ENCODE measurements at regions not wholly inside any gene's neighbourhood (a gene's known extent, or its start where the extent isn't known, plus 50 kb on each side); places are given as distances from the start of the nearest gene placed in this dataset.

DNA sequence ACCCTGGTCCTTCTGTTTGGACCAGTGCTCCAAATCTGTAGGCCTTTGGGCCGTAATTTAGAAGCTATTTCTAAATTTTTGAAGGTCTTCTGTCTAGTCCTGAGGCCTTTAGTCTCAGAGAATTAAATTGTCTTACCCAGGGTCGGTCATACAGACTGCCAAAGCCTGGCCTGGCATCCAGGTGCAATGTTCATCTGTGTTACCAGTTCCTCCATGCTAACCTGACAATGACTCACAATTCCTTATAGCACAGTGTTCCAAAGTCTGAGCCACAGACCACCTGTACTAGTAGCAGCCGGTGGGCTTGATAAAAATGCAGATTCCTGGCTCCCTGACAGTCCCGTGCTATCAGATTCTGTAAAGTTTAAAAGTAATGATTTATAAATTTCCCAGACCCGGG is 77.7 kb upstream of the MAP4K3 start:
- no peak for DNase-seq

DNA sequence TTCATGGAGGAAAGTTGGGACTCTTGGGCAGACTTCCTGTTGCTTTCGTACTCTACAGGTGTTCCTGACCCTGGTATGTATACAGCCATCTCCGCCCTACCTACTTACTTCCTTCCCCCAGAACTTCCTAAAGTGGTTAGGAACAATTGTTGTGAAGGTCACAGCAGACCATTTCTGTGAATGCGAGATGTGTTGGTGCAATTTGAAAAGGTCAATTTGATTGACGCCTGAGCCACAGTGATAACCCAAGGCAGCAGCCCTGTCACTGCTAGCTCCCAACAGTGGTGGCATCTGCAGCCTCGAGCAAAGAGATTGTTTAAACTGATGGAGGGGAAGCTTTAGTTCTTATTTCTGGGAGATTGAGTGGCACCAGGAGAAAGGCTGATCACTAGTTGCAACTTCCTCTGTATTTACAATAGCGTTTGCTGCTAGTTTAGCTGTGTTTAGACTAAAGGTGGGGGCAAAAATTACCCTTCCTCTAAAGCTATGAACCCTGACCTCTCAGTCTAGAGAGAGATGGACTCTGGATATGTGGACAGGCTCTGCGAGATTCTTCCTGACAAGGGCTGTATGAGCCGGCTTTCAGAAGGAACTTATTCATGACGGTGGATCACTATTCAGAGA is 78.3 kb upstream of the MAP4K3 start:
- no peak for DNase-seq

DNA sequence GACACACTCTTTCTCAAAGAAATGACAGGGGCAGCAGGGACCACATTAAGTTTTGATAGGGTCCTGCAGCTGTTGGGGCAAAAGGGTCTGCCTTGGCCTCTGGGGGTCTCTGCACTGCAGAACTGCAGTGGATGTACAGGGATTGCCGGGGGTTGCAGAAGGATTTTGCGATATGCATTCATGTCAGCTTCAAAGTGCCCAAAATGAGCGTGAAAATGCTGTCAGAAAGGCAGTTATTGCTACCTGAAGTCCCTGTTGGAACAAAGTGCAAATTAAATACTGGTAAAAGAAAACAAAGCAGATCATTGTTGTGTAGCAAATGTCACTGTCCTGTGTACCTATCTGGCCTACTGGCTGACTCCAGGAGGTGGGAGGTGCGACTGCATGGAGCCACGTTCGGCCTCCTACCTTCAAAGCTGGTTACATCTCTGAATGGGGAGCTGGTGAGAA is 78.8 kb upstream of the MAP4K3 start:
- no peak for DNase-seq

DNA sequence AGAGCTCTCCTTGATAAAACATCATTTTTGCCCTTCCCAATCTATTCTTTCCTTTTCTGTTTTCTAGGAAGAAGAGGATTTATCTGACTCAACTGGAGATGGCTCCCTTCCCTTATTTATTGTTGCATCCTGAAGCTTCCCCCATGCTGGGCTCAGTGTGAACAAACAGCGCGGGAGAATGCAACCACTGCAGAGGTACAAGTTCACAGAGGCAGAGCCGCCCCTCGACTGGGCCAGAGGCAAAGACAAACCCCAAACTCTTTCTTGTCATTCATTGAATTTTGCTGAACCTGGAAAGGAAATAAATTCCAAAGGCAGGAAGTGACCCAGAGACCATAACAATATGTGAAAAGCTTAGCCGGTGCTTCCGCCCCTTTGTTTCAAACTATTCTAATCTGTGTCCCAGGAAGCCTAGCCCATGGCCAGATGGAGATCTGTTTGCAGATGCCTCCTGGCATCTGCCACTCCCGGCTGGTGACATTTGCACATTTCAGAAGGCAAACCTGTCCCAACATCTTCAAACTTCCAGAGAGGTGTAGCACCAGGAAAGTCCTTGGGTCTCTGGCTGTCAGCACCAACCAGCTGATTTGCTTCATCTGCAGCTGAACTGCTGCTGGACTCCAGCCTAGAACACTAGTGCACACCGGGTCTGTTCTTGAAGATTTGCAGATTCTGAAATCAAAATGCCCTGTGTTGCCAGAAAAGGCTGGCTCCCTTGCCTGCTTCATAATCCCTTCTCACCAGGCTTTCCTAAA is 79.4 kb upstream of the MAP4K3 start:
- DNase-seq: no peak

DNA sequence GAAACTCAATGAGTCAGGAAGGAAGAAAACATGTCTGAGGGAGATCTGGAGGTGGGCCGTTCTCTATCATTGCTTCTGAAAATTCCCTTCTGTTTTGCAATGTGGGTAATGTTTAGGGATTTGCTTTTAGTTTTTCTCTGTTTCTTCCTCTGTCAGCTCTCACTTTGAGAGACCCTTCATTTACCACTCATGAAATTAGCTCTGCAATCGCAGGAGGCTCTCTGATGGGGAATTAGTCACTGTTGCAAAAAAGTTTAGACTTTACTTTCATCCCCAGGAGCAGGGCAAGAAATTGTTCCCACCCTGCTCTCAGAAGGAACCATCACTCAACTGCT is 80.0 kb upstream of the MAP4K3 start:
- DNase-seq: no peak

DNA sequence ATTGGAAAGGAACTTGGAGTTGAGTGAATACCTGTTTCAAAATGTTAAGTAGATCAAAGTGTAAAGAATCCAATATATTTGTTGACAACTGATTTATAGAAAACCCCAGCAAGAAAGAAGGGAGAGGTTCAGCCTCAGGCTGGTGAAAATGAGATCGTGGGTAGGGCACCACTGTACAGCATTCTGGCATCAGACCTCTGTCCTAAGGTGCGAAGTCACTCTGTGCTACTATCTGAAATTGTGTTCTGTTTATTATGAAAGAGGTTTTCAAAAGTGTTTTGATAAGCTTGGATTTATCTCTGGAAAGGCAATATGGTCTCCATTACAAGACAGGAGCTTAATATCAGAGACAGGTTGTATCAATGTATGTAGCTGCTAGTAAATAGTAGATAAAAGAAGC is 80.5 kb upstream of the MAP4K3 start:
- no peak for DNase-seq

DNA sequence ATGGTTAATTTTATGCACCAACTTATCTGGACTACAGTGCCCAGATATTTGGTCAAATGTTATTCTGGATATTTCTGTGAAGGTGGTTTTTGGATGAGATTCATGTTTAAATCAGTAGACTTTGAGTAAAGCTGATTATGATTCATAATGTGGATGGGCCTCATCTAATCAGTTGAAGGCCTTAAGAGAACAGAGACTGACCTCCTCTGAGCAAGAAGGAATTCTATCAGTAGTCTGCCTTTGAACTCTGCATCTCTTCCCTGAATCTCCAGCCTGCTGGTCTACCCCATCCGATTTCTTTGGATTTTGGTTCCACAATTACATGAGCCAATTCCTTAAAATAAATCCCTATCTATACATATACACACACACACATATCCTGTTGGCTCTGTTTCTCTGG is 82.8 kb upstream of the MAP4K3 start:
- no peak for DNase-seq

DNA sequence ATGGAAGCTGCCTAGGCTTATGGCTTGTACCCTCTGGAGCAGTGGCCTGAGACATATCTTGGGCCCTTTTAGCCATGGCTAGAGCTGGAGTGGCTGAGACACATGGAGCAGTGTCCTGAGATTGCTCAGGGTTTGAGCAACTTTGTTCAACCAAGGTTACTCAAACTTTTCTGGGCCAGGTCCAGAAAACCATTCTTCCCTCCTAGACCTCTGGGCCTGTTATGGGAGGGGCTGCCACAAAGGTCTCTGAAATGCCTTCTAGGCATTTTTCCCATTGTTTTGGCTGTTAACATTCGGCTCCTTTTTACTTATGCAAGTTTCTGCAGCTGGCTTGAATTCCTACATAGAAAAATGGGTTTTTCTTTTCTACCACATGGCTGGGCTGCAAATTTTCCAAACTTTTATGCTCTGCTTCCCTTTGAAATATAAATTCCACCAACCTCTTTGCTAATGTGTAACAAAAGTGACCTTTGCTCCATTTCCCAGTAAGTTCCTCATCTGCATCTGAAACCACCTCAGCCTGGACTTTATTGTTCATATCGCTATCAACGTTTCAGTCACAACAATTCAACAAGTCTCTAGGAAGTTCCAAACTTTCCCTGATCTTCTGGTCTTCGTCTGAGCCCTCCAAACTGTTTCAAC is 84.9 kb upstream of the MAP4K3 start:
- no peak for DNase-seq

DNA sequence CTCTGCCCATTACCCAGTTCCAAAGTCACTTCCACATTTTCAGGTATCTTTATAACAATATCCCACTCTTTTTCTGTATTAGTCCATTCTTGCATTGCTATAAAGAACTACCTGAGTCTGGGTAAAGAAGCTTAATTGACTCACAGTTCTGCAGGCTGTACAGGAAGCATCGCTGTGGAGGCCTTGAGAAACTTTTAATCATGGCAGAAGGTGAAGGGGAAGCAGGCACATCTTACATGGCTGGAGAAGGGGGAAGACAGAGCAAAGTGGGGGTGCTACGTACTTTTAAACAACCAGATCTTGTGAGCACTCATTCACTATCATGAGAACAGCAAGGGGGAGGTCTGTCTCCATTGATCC is 85.4 kb upstream of the MAP4K3 start:
- DNase-seq: no peak

DNA sequence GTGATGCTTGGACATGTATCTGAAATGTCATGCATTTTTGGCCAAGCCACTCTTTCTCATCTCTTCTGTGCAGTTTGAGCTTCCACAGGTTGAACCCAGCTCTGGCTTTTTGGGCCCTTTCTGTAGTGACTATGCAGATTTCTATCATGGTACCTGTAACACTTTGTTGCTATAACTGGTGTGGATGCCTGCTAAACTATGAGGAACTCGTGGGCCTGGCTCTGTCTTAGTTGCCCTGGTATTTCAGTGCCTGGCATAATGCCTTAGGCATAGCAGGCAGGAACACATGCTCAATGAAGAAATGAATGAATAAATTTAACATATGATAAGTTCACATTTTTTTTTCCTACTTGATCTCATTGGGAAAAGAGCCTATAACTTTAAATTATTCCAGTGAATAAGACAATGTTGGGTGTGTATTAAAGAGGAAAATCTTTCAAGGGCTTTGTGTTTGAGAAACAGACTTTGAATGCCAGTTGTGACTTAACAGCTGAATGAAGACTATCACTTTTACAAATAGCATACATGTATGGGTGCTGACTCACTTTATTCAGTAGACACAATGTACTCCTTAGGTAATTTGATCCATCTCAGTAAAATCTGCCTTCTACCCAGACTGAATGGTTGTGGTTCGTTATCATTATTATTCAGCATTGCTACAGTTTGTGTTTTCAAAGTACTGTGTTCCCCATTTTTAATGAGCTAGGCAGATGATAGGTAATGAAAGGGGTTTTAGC is 86.4 kb upstream of the MAP4K3 start:
- DNase-seq: no peak

DNA sequence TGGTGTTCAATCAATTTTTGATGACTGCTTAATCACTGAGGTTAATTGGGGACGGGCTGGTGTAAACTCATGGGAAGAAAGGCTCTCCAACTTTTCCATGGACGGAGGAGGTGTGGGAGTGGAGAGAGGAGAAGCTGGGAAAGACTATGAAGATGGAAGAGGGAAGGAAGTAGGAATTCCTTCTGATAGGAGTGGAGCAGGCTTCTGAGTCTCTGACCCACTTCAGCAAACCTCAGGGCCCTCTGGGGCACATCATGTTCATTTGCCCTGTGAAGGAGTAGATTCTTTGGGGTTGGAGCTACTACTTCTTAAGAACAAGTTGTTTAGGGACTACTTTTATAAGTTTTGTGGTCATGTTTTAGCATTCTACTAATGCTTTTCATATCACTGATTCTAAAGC is 87.0 kb upstream of the MAP4K3 start:
- DNase-seq: no peak

DNA sequence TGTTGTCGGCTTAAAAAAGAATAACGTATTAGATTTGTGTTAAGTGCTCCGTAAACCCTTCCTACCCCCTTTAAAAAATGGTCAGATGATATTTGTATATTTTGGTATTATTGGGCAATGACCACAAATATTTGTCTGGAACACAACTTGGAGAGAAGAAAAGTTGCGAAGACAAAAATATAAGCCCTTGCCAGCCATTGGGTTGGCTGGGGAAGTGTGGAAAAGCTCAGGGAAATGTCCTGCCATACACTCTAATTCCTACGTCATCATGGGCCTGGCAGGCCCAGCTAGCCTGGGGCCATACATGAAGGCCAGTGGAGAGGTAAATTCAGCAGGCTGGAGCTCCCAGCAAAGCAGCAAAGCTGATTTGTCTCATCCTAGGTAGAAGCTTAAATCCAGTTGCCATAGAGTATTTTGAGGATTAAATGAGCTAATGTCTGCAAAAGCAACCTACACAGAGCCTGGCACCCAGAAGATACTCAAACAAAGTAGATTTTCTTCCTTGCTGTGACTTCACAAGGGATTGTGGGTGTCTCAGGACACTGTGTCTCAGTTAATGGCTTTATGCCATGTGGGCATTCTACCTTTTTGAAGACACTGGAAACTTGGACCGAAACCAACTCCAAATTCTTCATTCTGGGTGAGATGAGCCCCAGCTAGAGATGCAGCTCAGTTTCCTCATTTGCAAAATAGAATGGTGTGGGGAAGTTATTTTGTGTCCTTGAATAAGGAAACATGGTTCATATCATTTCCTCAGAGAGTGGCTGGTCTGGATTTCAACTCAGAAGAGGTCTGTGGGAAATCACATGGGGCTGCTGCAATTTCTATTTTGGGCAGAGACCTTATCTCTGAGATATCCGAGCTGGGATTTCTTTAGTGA is 87.9 kb upstream of the MAP4K3 start:
- no peak for DNase-seq

DNA sequence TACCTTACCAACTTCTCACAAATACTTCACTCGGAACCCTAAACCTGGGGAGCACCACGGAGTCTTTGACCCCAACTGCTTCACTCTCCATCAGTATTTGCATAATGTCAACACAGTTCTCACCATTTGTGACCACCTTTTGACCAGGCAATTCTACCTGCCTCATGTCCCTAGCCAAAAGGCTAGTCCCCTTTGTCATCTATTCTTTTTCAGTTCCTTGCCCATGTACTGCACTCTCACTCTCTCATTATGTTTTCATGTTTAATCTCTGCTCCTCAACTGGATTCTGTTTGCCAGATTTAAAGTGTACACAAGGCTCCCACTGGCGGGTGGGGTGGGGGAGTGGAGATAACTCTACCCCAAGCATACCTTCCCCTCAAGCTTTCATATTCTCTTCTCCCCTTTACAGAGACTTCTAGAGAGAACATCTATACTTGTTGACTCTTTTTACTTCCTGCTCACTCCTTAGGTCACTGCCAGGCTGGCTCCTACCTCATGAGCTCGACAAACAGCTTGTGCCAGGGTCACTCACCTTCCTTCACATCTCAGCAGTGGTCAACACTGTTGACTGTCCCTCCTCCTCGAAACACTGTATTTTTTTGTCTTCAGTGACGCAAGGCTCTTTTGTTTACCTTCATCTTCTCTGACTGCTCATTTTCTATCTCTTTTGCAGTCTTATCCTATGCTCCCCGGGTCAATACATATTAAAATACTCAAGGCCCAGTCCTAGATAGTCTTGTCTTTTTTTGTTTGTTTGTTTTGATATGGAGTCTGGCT is 88.7 kb upstream of the MAP4K3 start:
- DNase-seq: no peak

DNA sequence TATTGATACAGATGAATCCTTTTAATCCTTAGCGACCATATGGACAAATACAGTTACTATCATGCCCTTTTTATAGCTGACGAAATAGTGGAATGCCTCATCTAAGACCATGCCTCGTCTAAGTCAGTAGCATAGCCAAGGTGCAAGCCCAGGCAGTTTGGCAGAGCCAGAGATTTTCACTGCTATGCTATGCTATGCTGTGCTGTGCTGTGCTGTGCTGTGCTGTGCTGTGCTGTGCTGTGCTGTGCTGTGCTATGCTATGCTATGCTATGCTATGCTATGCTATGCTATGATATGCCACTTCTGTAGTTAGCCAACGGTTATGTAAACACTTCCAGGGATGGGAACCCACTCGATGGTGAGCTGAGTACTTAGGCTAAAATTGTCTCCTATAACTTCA is 91.6 kb upstream of the MAP4K3 start:
- no peak for DNase-seq

DNA sequence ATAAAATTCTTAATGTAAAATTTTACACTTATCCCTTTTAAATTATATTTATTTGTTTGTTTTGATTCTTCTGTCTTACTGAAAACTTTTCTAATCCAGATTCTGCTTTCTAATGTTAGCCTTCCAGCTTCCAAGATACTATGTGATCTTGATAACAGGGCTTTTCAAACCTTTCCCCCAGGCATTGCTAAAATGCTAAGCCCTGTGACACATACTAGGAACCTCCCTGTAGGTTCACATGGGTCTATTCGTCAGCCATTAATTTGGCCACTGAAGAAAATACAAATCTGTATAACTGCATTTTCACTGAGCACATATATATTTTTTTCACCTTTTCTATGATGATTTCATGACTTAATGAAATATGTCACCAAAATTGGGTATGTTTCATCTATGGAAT is 92.8 kb upstream of the MAP4K3 start:
- no peak for DNase-seq

DNA sequence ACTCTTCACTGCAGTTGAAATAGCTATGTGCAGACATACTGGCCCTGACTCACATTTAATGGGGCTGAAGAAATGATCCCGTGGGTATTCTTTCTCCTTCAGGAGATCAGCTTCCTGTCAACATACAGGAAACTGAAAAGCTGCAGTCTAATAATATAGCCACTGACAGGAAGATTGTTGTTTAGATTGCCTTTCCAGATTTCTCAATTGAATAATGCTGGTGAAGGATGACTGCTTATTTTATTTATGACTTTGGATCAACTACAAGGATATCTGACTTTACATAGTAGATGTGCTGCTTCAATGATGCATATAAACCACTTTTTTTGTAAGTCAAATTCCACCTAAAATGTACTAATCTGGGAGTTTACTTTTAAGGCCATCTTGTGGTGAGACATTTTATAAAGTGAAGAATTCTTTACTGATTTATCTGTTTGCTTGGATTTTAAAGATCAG is 93.4 kb upstream of the MAP4K3 start:
- DNase-seq: no peak

DNA sequence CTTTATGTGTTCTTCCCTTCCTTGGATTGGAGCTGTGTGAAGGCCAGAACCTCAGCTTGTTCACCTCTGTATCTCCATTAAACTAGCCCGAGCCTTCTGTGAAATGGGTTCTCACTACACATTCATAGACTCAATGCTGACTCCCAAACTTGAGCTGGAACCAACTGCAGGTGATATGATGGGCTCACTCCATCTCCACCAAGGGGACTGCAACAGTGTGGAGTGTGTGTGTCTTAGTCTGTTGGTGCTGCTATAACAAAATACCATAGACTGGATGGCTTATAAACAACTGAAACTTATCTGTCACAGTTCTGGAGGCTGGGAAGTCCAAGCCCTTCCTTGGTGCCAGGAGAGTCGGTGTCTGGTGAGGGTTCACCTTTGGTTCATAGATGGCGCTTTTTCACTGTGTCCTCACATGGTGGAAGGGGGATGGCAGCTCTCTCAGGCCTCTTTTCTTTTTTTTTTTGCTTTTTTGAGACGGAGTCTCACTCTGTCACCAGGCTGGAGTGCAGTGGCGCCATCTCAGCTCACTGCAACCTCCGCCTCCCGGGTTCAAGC is 94.2 kb upstream of the MAP4K3 start:
- no peak for DNase-seq

DNA sequence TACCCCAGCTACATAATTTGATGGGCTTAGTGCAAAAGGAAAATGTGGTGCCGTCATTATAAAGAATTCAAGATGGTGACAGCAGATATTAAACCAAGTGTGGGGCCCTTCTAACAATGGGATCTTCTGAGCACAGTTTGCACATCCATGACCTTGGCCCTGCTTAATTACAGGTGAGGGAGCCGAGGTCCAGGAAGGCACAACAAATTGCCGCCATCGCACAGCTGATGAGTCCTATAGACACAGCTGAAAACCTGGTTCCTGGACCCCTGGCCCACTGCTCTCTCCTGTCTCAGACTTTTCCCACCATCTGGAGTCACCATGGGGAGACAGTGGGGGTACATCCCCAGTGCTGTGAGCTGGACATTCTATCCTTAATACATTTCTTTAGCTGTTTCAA is 95.8 kb upstream of the MAP4K3 start:
- no peak for DNase-seq

DNA sequence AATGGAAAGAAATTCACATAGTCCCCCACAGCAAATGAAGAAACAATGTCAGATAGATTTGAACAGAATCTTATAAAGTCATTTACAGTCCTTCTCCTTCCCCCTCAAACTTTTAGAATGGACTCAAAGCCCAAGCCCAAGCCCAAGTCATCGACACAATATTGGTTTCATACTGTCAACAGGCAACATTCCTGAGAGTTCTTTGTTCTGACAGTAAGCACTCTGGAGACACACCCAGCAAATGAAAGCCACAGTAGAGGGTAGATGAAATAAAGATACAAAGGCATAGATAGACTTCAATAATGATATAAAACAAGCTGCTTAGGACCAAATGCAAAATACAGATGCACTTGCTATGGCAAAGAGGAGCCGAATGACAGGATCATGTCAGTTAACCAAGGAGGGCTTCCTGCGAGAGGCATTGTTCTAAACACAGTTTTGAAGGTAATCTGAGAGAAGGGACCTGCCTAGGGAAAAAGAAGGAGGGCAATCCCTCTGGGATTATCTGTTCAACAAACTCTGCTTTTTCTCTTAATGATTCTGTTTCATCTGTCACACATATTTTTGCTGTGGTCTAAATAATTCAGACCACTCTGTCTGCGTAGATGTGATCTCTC is 97.1 kb upstream of the MAP4K3 start:
- no peak for DNase-seq

DNA sequence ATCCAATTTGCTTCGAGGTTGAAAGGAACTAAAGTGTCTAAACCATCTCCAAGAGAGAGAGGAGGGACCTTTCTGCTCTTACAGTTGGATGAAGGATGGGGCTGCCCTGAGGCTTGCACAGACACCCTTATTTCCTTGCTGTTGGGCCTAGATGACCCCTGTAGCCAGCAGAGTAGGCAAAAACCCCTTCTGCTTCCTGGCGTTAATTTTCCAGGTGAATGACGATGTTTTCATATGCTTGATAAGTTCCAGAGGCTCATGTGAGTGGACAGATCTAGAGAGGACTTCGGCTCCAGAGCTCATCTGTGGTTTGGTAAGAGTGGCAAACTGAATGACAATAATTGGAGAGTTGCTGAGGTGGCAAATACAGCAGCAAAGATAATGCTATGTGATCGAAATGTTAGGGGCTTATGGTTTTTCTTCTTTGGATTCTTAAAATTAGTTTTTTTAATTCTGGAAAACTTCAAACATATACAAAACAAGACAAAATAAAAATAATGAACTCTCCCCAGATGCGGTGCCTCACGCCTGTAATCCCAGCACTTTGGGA is 98.6 kb upstream of the MAP4K3 start:
- no peak for DNase-seq

DNA sequence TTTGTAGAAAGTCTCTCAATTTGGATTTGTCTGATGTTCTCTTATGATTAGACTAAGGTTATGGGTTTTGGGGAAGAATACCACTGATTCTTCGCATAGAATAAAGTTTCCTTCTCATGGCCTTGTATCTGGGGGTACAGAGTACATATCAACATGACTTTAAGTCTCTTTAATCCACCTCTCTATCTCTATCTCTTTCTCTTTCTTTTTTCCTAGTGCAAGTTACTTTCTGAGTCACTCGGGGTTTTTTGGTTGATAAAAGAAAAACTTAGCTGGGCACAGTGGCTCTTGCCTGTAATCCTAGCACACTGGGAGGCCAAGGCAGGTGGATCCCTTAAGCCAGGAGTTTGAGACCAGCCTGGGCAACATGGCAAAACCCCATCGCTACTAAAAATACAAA is 100.1 kb upstream of the MAP4K3 start:
- no peak for DNase-seq
